GM23338 (cell line): ENCODE measurements at regions not wholly inside any gene's neighbourhood (a gene's known extent, or its start where the extent isn't known, plus 50 kb on each side); places are given as distances from the start of the nearest gene placed in this dataset.

Experiments used
- ATAC-seq: fragments of 200-7000 bp; cut with Tn5 transposase; 3 replicates; pipeline ENCODE4 v1.9.1; 2020
- DNase-seq: peaks from one replicate; pipeline ENCODE4 v3.0.0-alpha.2; 2015; ENCODE audit warnings: low spot score
- H2AFZ ChIP-seq: fragments of 200-600 bp; sonication (generic); 2 replicates; pipeline ENCODE4 v1.8.0; 2016; ENCODE audit warnings: antibody characterized with exemption, mild to moderate bottlenecking, moderate library complexity
- H3F3A ChIP-seq: fragments of 200-600 bp; sonication (generic); replicated peaks from 2 replicates; pipeline ENCODE4 v1.8.0; 2017; ENCODE audit warnings: antibody characterized with exemption, mixed run types, low read depth
- H3K27ac ChIP-seq: fragments of 200-600 bp; sonication (generic); 2 replicates; pipeline ENCODE4 v1.6.1; 2016; ENCODE audit warnings: low read depth
- H3K27me3 ChIP-seq: fragments of 200-600 bp; sonication (generic); 2 replicates; pipeline ENCODE4 v1.8.0; 2016; ENCODE audit warnings: mild to moderate bottlenecking, mixed run types, moderate library complexity; ENCODE audit not compliant: insufficient read depth
- H3K36me3 ChIP-seq: fragments of 200-600 bp; sonication (generic); 2 replicates; pipeline ENCODE4 v1.8.0; 2016; ENCODE audit warnings: mild to moderate bottlenecking; ENCODE audit not compliant: insufficient read depth
- H3K4me1 ChIP-seq: fragments of 200-600 bp; sonication (generic); 2 replicates; pipeline ENCODE4 v1.8.0; 2016; ENCODE audit warnings: mild to moderate bottlenecking, moderate library complexity; ENCODE audit not compliant: insufficient read depth
- H3K4me2 ChIP-seq: fragments of 200-600 bp; sonication (generic); 2 replicates; pipeline ENCODE4 v1.7.1; 2017; ENCODE audit warnings: mixed run types
- H3K4me3 ChIP-seq: fragments of 200-600 bp; sonication (generic); 2 replicates; pipeline ENCODE4 v1.6.1; 2016; ENCODE audit warnings: mixed run types
- H3K79me2 ChIP-seq: fragments of 200-600 bp; sonication (generic); replicated peaks from 2 replicates; pipeline ENCODE4 v1.8.0; 2017; ENCODE audit warnings: mild to moderate bottlenecking; ENCODE audit not compliant: insufficient read depth
- H3K9me2 ChIP-seq: fragments of 200-600 bp; sonication (generic); 2 replicates; pipeline ENCODE4 v1.8.0; 2017; ENCODE audit not compliant: insufficient read depth
- H4K20me1 ChIP-seq: fragments of 200-600 bp; sonication (generic); replicated peaks from 2 replicates; pipeline ENCODE4 v1.8.0; 2017; ENCODE audit warnings: mild to moderate bottlenecking; ENCODE audit not compliant: insufficient read depth
- H3K27ac Mint-ChIP-seq: 2 replicates; pipeline ENCODE4 v1.8.0; 2020; ENCODE audit warnings: inconsistent platforms, mild to moderate bottlenecking, moderate library complexity, mixed read lengths
- H3K27me3 Mint-ChIP-seq: 3 replicates; pipeline ENCODE4 v1.8.0; 2022; ENCODE audit warnings: low read depth, mild to moderate bottlenecking, moderate library complexity, mixed read lengths, inconsistent platforms; ENCODE audit not compliant: insufficient read depth, poor library complexity
- H3K36me3 Mint-ChIP-seq: 3 replicates; pipeline ENCODE4 v1.8.0; 2021; ENCODE audit warnings: low read depth, mild to moderate bottlenecking, inconsistent platforms, moderate library complexity, mixed read lengths
- H3K4me1 Mint-ChIP-seq: 3 replicates; pipeline ENCODE4 v1.8.0; 2020; ENCODE audit warnings: mild to moderate bottlenecking, inconsistent platforms, mixed read lengths
- H3K4me3 Mint-ChIP-seq: 3 replicates; pipeline ENCODE4 v1.8.0; 2021; ENCODE audit warnings: moderate library complexity, mild to moderate bottlenecking, inconsistent platforms, mixed read lengths
- H3K9me3 Mint-ChIP-seq: 3 replicates; pipeline ENCODE4 v1.8.0; 2020; ENCODE audit warnings: moderate library complexity, mild to moderate bottlenecking, inconsistent platforms, mixed read lengths
- CREB1 ChIP-seq: fragments of 250-450 bp; sonication (Bioruptor Pico); IDR thresholded peaks from 2 replicates; pipeline ENCODE4 v1.5.0; 2020; ENCODE audit warnings: low read depth, mild to moderate bottlenecking, moderate library complexity
- EZH2phosphoT487 ChIP-seq: fragments of 200-600 bp; sonication (generic); IDR thresholded peaks from one replicate; pipeline ENCODE4 v1.8.1; 2018; ENCODE audit warnings: antibody characterized with exemption; ENCODE audit not compliant: unreplicated experiment
- POLR2AphosphoS5 ChIP-seq: IDR thresholded peaks from 2 replicates; pipeline ENCODE4 v1.6.1; 2016; ENCODE audit warnings: antibody characterized with exemption, low read depth
- TF ChIP-seq, protein P1 (sequence below): fragments of 250-450 bp; sonication (Bioruptor Pico); IDR thresholded peaks from 2 replicates; pipeline ENCODE4 v1.5.0; 2020; ENCODE audit warnings: mild to moderate bottlenecking, moderate library complexity

- Histone ChIP-seq H3K27ac (no peak overlapping the region), H2AFZ (peak overlapping the region; percentile 53; the same call in 1 of the 2 replicates), H3K4me2 (no peak overlapping the region), H3K9me2 (no peaks in the 10 kb centered on the region), H3K36me3 (no peaks in the 10 kb centered on the region), H3K79me2 (no peaks in the 10 kb centered on the region), H4K20me1 (no peaks in the 10 kb centered on the region), H3F3A (no peaks in the 10 kb centered on the region), H3K27me3 (no peaks in the 10 kb centered on the region), H3K4me1 (peaks cover 18% of the 10 kb centered on the region), H3K4me3 (no peak overlapping the region)
- ATAC-seq = peak; percentile 69
- peaks cover 23% of the 10 kb centered on the region for H3K4me1 Mint-ChIP-seq
- H3K4me3 Mint-ChIP-seq = no peak overlapping the region
- no peak for TF ChIP-seq CREB1 (CRISPR knock-in tag)
- TF ChIP-seq, protein P1, sequence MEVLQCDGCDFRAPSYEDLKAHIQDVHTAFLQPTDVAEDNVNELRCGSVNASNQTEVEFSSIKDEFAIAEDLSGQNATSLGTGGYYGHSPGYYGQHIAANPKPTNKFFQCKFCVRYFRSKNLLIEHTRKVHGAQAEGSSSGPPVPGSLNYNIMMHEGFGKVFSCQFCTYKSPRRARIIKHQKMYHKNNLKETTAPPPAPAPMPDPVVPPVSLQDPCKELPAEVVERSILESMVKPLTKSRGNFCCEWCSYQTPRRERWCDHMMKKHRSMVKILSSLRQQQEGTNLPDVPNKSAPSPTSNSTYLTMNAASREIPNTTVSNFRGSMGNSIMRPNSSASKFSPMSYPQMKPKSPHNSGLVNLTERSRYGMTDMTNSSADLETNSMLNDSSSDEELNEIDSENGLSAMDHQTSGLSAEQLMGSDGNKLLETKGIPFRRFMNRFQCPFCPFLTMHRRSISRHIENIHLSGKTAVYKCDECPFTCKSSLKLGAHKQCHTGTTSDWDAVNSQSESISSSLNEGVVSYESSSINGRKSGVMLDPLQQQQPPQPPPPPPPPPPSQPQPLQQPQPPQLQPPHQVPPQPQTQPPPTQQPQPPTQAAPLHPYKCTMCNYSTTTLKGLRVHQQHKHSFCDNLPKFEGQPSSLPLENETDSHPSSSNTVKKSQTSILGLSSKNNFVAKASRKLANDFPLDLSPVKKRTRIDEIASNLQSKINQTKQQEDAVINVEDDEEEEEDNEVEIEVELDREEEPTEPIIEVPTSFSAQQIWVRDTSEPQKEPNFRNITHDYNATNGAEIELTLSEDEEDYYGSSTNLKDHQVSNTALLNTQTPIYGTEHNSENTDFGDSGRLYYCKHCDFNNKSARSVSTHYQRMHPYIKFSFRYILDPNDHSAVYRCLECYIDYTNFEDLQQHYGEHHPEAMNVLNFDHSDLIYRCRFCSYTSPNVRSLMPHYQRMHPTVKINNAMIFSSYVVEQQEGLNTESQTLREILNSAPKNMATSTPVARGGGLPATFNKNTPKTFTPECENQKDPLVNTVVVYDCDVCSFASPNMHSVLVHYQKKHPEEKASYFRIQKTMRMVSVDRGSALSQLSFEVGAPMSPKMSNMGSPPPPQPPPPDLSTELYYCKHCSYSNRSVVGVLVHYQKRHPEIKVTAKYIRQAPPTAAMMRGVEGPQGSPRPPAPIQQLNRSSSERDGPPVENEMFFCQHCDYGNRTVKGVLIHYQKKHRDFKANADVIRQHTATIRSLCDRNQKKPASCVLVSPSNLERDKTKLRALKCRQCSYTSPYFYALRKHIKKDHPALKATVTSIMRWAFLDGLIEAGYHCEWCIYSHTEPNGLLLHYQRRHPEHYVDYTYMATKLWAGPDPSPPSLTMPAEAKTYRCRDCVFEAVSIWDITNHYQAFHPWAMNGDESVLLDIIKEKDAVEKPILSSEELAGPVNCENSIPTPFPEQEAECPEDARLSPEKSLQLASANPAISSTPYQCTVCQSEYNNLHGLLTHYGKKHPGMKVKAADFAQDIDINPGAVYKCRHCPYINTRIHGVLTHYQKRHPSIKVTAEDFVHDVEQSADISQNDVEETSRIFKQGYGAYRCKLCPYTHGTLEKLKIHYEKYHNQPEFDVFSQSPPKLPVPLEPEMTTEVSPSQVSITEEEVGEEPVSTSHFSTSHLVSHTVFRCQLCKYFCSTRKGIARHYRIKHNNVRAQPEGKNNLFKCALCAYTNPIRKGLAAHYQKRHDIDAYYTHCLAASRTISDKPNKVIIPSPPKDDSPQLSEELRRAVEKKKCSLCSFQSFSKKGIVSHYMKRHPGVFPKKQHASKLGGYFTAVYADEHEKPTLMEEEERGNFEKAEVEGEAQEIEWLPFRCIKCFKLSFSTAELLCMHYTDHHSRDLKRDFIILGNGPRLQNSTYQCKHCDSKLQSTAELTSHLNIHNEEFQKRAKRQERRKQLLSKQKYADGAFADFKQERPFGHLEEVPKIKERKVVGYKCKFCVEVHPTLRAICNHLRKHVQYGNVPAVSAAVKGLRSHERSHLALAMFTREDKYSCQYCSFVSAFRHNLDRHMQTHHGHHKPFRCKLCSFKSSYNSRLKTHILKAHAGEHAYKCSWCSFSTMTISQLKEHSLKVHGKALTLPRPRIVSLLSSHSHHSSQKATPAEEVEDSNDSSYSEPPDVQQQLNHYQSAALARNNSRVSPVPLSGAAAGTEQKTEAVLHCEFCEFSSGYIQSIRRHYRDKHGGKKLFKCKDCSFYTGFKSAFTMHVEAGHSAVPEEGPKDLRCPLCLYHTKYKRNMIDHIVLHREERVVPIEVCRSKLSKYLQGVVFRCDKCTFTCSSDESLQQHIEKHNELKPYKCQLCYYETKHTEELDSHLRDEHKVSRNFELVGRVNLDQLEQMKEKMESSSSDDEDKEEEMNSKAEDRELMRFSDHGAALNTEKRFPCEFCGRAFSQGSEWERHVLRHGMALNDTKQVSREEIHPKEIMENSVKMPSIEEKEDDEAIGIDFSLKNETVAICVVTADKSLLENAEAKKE (CRISPR knock-in tag) = 0 out of 2 replicates have a peak, but pooled peaks have one; percentile 26
- DNase-seq = peak; percentile 53
- peaks cover 11% of the 10 kb centered on the region for H3K9me3 Mint-ChIP-seq
- H3K36me3 Mint-ChIP-seq = peaks cover 8% of the 10 kb centered on the region
- peaks cover 2% of the 10 kb centered on the region for H3K27me3 Mint-ChIP-seq
- H3K27ac Mint-ChIP-seq = peak overlapping the region; percentile 70; the same call in 1 of the 2 replicates
These were observed 252.1 kb upstream of the CCDC179 start for GRCh38 chr11:23112390-23112789.

DNA sequence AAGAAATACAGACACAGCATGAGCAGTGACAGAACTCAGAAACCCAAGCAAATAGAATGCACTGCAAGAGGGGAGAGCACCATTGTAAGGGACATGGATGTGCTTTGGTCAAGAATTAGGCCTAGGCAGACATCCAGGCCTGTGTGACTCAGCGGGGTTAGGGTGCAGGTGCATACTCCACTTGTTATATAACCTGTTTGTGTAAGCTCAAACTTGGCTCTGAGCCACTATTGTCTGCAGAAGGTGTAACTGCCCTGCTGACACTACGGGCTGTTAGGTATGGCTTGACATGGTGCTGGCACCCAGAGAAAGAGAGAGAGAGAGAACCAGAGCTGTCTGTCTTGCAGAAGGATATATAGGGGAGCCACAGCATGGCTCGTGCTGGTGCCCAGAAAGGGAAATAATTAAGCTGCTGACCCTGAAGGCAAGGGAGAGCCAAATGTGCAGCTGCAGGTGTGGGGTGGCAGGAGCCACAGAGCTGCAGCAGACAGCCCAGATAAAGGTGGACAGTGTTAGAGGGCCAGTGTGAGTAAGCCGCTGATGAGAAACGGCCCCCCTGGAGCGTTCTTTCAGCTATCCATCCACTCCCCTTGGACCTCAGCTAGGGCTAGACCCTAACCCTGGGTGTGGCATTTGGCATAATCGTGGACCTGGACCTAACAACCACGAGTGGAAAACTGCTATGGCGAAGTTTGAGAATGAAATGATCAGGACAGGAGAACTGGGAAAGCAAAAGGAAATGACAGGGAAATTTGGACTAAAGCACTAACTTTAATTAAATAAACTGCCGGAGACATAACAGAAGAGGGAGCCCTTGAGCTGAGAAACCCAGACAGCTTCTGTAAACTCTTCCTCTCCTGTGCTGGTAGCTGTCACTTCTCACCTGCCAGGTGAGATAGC lies 253.0 kb upstream of the CCDC179 start:
- H3K4me1 ChIP-seq = peaks cover 18% of the 10 kb centered on the region
- ATAC-seq (peak; percentile 89), DNase-seq (peak; percentile 79)
- no peak overlapping the region for H3K4me2 ChIP-seq
- no peaks in the 10 kb centered on the region for H3K9me2 ChIP-seq
- peak overlapping the region; percentile 70; the same call in 1 of the 2 replicates for H3K27ac Mint-ChIP-seq
- H3K27me3 Mint-ChIP-seq = peaks cover 2% of the 10 kb centered on the region
- H3K36me3 Mint-ChIP-seq = peaks cover 14% of the 10 kb centered on the region
- no peaks in the 10 kb centered on the region for H3F3A ChIP-seq
- no peak overlapping the region for H3K27ac ChIP-seq
- H3K4me1 Mint-ChIP-seq = peaks cover 23% of the 10 kb centered on the region
- H3K36me3 ChIP-seq = no peaks in the 10 kb centered on the region
- no peaks in the 10 kb centered on the region for H3K79me2 ChIP-seq
- H3K4me3 ChIP-seq = no peak overlapping the region
- H2AFZ ChIP-seq = peak overlapping the region; percentile 53
- H3K9me3 Mint-ChIP-seq = peaks cover 16% of the 10 kb centered on the region
- H3K27me3 ChIP-seq = no peaks in the 10 kb centered on the region
- H3K4me3 Mint-ChIP-seq = no peak overlapping the region
- H4K20me1 ChIP-seq = no peaks in the 10 kb centered on the region
- TF ChIP-seq POLR2AphosphoS5 (no peak), EZH2phosphoT487 (no peak)
- TF ChIP-seq, protein P1 (CRISPR knock-in tag) = no peak
